SK-N-SH (cell line): ENCODE measurements at regions not wholly inside any gene's neighbourhood (a gene's known extent, or its start where the extent isn't known, plus 50 kb on each side); places are given as distances from the start of the nearest gene placed in this dataset.
"Not testable (repeated sequence)": the region's sequence is repeated elsewhere in the genome, so short reads cannot be mapped to it uniquely, and the experiment has no call there.

ENCODE experiments used
- CTCF ChIA-PET: fragments of 300-600, 350-600 bp; formaldehyde crosslinking; extraction: SDS; loops from one replicate; lab custom pipeline; 2021; lab: Yijun Ruan, JAX
- POLR2A ChIA-PET: fragments of 350-600 bp; sonication (Branson Sonifier 250); formaldehyde crosslinking; extraction: SDS; loops from one replicate; lab custom pipeline; 2020; ENCODE audit warnings: antibody characterized with exemption, inconsistent platforms; lab: Yijun Ruan, JAX
- DNase-seq: peaks from one replicate; pipeline ENCODE4 v3.0.0; 2012
- H2AFZ ChIP-seq: fragments of 200-600 bp; sonication (generic); 2 replicates; pipeline ENCODE4 v1.8.1; 2016; ENCODE audit warnings: antibody characterized with exemption, mild to moderate bottlenecking, low read depth
- H3F3A ChIP-seq: fragments of 200-600 bp; sonication (generic); replicated peaks from 2 replicates; pipeline ENCODE3; 2016; ENCODE audit warnings: antibody characterized with exemption, mild to moderate bottlenecking; ENCODE audit not compliant: insufficient read depth
- H3K27ac ChIP-seq, 2 experiments: fragments of 200-500 bp in 1 of 2; fragments of 200-600 bp in 1 of 2; sonication (Bioruptor generic) in 1 of 2; sonication (generic), shearing (Covaris generic) in 1 of 2; 2 replicates each; pipeline versions ENCODE4 v1.5.1 to v1.6.1; 2014 to 2016; ENCODE audit warnings: low read depth in 2 of 2, inconsistent platforms in 1 of 2, low read length in 1 of 2, mild to moderate bottlenecking in 1 of 2, mixed read lengths in 1 of 2
- H3K27me3 ChIP-seq: fragments of 200-600 bp; sonication (generic), shearing (Covaris generic); 2 replicates; pipeline ENCODE4 v1.6.1; 2016; ENCODE audit warnings: mixed run types; ENCODE audit not compliant: insufficient read depth
- H3K36me3 ChIP-seq, 2 experiments: fragments of 200-500 bp in 1 of 2; fragments of 200-600 bp in 1 of 2; sonication (Bioruptor generic) in 1 of 2; sonication (generic) in 1 of 2; replicated peaks in 1 of 2; 2 replicates each; pipeline versions ENCODE3 to v1.5.1; 2014 to 2016; ENCODE audit warnings: low read length in 1 of 2, mild to moderate bottlenecking in 1 of 2; ENCODE audit not compliant: insufficient read depth in 2 of 2, control insufficient read depth in 1 of 2
- H3K4me1 ChIP-seq, 2 experiments: fragments of 200-500 bp in 1 of 2; fragments of 200-600 bp in 1 of 2; sonication (Bioruptor generic) in 1 of 2; sonication (generic), shearing (Covaris generic) in 1 of 2; 2 replicates each; pipeline versions ENCODE4 v1.5.1 to v1.6.1; 2014 to 2016; ENCODE audit warnings: low read depth in 1 of 2, low read length in 1 of 2, mixed run types in 1 of 2; ENCODE audit not compliant: insufficient read depth in 2 of 2, control insufficient read depth in 1 of 2
- H3K4me2 ChIP-seq: fragments of 200-600 bp; sonication (generic), shearing (Covaris generic); 2 replicates; pipeline ENCODE4 v1.6.1; 2017; ENCODE audit warnings: mixed run types
- H3K4me3 ChIP-seq, 2 experiments: fragments of 200-500 bp in 1 of 2; fragments of 200-600 bp in 1 of 2; sonication (Bioruptor generic) in 1 of 2; sonication (generic), shearing (Covaris generic) in 1 of 2; 2 replicates each; pipeline versions ENCODE4 v1.5.1 to v1.8.1; 2014 to 2016; ENCODE audit warnings: low read depth in 2 of 2, inconsistent platforms in 1 of 2, low read length in 1 of 2, mild to moderate bottlenecking in 1 of 2, mixed read lengths in 1 of 2, moderate library complexity in 1 of 2
- H3K79me2 ChIP-seq: fragments of 200-600 bp; sonication (generic); 2 replicates; pipeline ENCODE4 v1.8.1; 2017; ENCODE audit warnings: mild to moderate bottlenecking; ENCODE audit not compliant: insufficient read depth
- H3K9ac ChIP-seq: fragments of 200-600 bp; sonication (generic); 2 replicates; pipeline ENCODE4 v1.6.1; 2017; ENCODE audit warnings: mixed run types
- H3K9me2 ChIP-seq: fragments of 200-600 bp; sonication (generic); 2 replicates; pipeline ENCODE4 v1.6.1; 2017; ENCODE audit warnings: mixed run types
- H3K9me3 ChIP-seq: fragments of 200-600 bp; sonication (generic); 2 replicates; pipeline ENCODE4 v1.6.1; 2017; ENCODE audit warnings: mixed run types, mild to moderate bottlenecking, moderate library complexity
- H4K20me1 ChIP-seq: fragments of 200-600 bp; sonication (generic); 2 replicates; pipeline ENCODE4 v1.6.1; 2017; ENCODE audit warnings: mild to moderate bottlenecking, mixed run types; ENCODE audit not compliant: insufficient read depth
- CHD2 ChIP-seq: fragments of 150-350 bp; IDR thresholded peaks from 2 replicates; pipeline ENCODE4 v1.6.1; 2018; ENCODE audit warnings: low read length; ENCODE audit not compliant: partially characterized antibody
- CTCF ChIP-seq: fragments of 200-600 bp; sonication (generic); IDR thresholded peaks from 2 replicates; pipeline ENCODE4 v1.6.1; 2017; ENCODE audit warnings: antibody characterized with exemption, mild to moderate bottlenecking, moderate library complexity
- ELF1 ChIP-seq: IDR thresholded peaks from 2 replicates; pipeline ENCODE4 v1.4.0; 2012
- EP300 ChIP-seq, 2 experiments: IDR thresholded peaks; 2 replicates each; pipeline versions ENCODE4 v1.4.0 to v1.6.1; 2012; ENCODE audit warnings: borderline replicate concordance in 1 of 2, low read depth in 1 of 2, low read length in 1 of 2
- FOSL2 ChIP-seq: IDR thresholded peaks from 2 replicates; pipeline ENCODE4 v1.4.0; 2012; ENCODE audit warnings: low read depth, mild to moderate bottlenecking, moderate library complexity, borderline replicate concordance
- FOXM1 ChIP-seq: IDR thresholded peaks from 2 replicates; pipeline ENCODE4 v1.4.0; 2012; ENCODE audit warnings: low read depth, mild to moderate bottlenecking
- GABPA ChIP-seq: IDR thresholded peaks from 2 replicates; pipeline ENCODE4 v1.4.0; 2012; ENCODE audit warnings: low read depth, mild to moderate bottlenecking
- GATA2 ChIP-seq: sonication (generic); formaldehyde crosslinking; IDR thresholded peaks from 2 replicates; pipeline ENCODE4 v1.5.0; 2020; ENCODE audit warnings: mild to moderate bottlenecking, missing genetic modification reagents
- MEF2A ChIP-seq: IDR thresholded peaks from 2 replicates; pipeline ENCODE4 v1.4.0; 2012; ENCODE audit warnings: low read depth, borderline replicate concordance
- NFIC ChIP-seq: IDR thresholded peaks from 2 replicates; pipeline ENCODE4 v1.4.0; 2012; ENCODE audit warnings: borderline replicate concordance
- NRF1 ChIP-seq: IDR thresholded peaks from 2 replicates; pipeline ENCODE4 v1.6.1; 2012; ENCODE audit warnings: low read depth, mild to moderate bottlenecking, low read length
- POLR2AphosphoS5 ChIP-seq: IDR thresholded peaks from 2 replicates; pipeline ENCODE4 v1.6.1; 2012; ENCODE audit warnings: low read depth, low read length
- RCOR1 ChIP-seq: fragments of 150-350 bp; IDR thresholded peaks from 2 replicates; pipeline ENCODE4 v1.6.1; 2017; ENCODE audit warnings: antibody characterized with exemption, low read length
- RFX5 ChIP-seq: IDR thresholded peaks from 2 replicates; pipeline ENCODE4 v1.6.1; 2012; ENCODE audit warnings: mild to moderate bottlenecking, improper control_type of control experiment, low read length
- RXRA ChIP-seq: IDR thresholded peaks from 2 replicates; pipeline ENCODE4 v1.4.0; 2012; ENCODE audit warnings: low read depth, mild to moderate bottlenecking, borderline replicate concordance
- TAF1 ChIP-seq: IDR thresholded peaks from 2 replicates; pipeline ENCODE4 v1.6.1; 2012; ENCODE audit warnings: low read depth, mild to moderate bottlenecking, low read length, moderate library complexity, borderline replicate concordance
- USF2 ChIP-seq: fragments of 150-350 bp; IDR thresholded peaks from 2 replicates; pipeline ENCODE4 v1.6.1; 2017; ENCODE audit warnings: antibody characterized with exemption, low read length, low read depth, borderline replicate concordance
- ZBTB33 ChIP-seq: IDR thresholded peaks from 2 replicates; pipeline ENCODE4 v1.4.0; 2012; ENCODE audit warnings: low read depth, borderline replicate concordance
- WGBS: methylation state at CpG from one replicate; pipeline ENCODE4 v1.1.6; 2017; ENCODE audit warnings: low lambda C conversion rate; 5-methylcytosine and 5-hydroxymethylcytosine counted together
- TF ChIP-seq, protein P1 (sequence below): fragments of 150-350 bp; IDR thresholded peaks from 2 replicates; pipeline ENCODE4 v1.6.1; 2016; ENCODE audit warnings: mild to moderate bottlenecking, low read depth, low read length

- no peak for TF ChIP-seq USF2
- TF ChIP-seq, protein P1, sequence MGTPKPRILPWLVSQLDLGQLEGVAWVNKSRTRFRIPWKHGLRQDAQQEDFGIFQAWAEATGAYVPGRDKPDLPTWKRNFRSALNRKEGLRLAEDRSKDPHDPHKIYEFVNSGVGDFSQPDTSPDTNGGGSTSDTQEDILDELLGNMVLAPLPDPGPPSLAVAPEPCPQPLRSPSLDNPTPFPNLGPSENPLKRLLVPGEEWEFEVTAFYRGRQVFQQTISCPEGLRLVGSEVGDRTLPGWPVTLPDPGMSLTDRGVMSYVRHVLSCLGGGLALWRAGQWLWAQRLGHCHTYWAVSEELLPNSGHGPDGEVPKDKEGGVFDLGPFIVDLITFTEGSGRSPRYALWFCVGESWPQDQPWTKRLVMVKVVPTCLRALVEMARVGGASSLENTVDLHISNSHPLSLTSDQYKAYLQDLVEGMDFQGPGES: no peak
- no peak for TF ChIP-seq CHD2
- TF ChIP-seq MEF2A: no peak
These were observed 386.5 kb upstream of the TPM1 start (continued) for GRCh38 chr15:62656071-62656470.

- peaks cover 44 to 46% of the 10 kb centered on the region in 2 experiments for H3K36me3 ChIP-seq
- H3K4me1 ChIP-seq, H3K79me2 ChIP-seq, H3K27ac ChIP-seq, H4K20me1 ChIP-seq, H3F3A ChIP-seq, POLR2A ChIA-PET, H2AFZ ChIP-seq, DNase-seq, H3K27me3 ChIP-seq, H3K4me2 ChIP-seq, H3K4me3 ChIP-seq, H3K9me2 ChIP-seq, H3K9ac ChIP-seq, H3K9me3 ChIP-seq: not testable (repeated sequence)
- CTCF ChIA-PET: interaction anchor here (1.4 kb wide), 1 partner anchor 18 kb away, joined by 3 read pairs; no protein-coding TSS in a partner anchor
- 93% methylated on average over 7 of the region's 7 CpGs for WGBS
These were observed 385.0 kb upstream of the TPM1 start for GRCh38 chr15:62657501-62657900.

- 96% methylated on average over 11 of the region's 11 CpGs for WGBS
- H3K9me3 ChIP-seq: no peaks in the 10 kb centered on the region
- TF ChIP-seq ELF1: no peak
- no peak for TF ChIP-seq NFIC
- TF ChIP-seq FOXM1: no peak
- no peak for TF ChIP-seq TAF1
- TF ChIP-seq FOSL2: no peak
- TF ChIP-seq NRF1: no peak
- TF ChIP-seq, protein P1: no peak
- no peak for TF ChIP-seq CTCF
- TF ChIP-seq POLR2AphosphoS5: no peak
- TF ChIP-seq GATA2 (CRISPR knock-in tag): no peak
- TF ChIP-seq ZBTB33: no peak
- no peak for TF ChIP-seq RFX5
- TF ChIP-seq GABPA: no peak
- no peak for TF ChIP-seq EP300 (IDR thresholded peaks at IDR 0.05; ENCODE audit: borderline replicate concordance in 1 of 2, low read depth in 1 of 2, low read length in 1 of 2)
- no peak for TF ChIP-seq RXRA
- no peak for TF ChIP-seq RCOR1
- no peaks in the 10 kb centered on the region for H3F3A ChIP-seq
- no peak overlapping the region for H3K27ac ChIP-seq
- H4K20me1 ChIP-seq: no peaks in the 10 kb centered on the region
- POLR2A ChIA-PET: interaction anchor here (0.7 kb wide), 1 partner anchor 9 kb away, joined by 3 read pairs; no protein-coding TSS in a partner anchor
- H2AFZ ChIP-seq: no peak overlapping the region
- no peaks in the 10 kb centered on the region for H3K27me3 ChIP-seq
- peaks cover 37 to 38% of the 10 kb centered on the region in 2 experiments for H3K36me3 ChIP-seq
- no peak for DNase-seq
- CTCF ChIA-PET: interaction anchor here (1.1 to 1.4 kb wide), 3 partner anchors 9 to 47 kb away, joined by 3 to 4 read pairs (median 3); no protein-coding TSS in a partner anchor
- no peaks in the 10 kb centered on the region for H3K79me2 ChIP-seq
- no peaks in the 10 kb centered on the region for H3K9me2 ChIP-seq
- no peak overlapping the region for H3K4me3 ChIP-seq
- no peaks in the 10 kb centered on the region for H3K4me1 ChIP-seq
- H3K4me2 ChIP-seq: no peak overlapping the region
- H3K9ac ChIP-seq: no peak overlapping the region
These were observed 384.0 kb upstream of the TPM1 start for GRCh38 chr15:62658498-62658897.
